Activated naive CD8-positive, alpha-beta T cell treated with anti-CD3 and anti-CD28 coated beads, Interleukin-2, amount 50 U/mL, for 24 hours (primary cell): ENCODE measurements at regions not wholly inside any gene's neighbourhood (a gene's known extent, or its start where the extent isn't known, plus 50 kb on each side); places are given as distances from the start of the nearest gene placed in this dataset.

Source experiments
- ATAC-seq: fragments of 150-1000 bp; cut with Tn5 transposase; one replicate; pipeline ENCODE4 v1.10.0; 2021
- DNase-seq: peaks from one replicate; pipeline ENCODE4 v3.0.0; 2021
- H3K27ac Mint-ChIP-seq: one replicate; pipeline ENCODE4 v1.8.0; 2021; ENCODE audit warnings: mild to moderate bottlenecking, mixed read lengths
- H3K27me3 Mint-ChIP-seq: one replicate; pipeline ENCODE4 v1.8.0; 2021; ENCODE audit warnings: mixed read lengths
- H3K36me3 Mint-ChIP-seq: one replicate; pipeline ENCODE4 v1.8.0; 2021; ENCODE audit warnings: low read depth, mixed read lengths
- H3K4me1 Mint-ChIP-seq: one replicate; pipeline ENCODE4 v1.8.0; 2021; ENCODE audit warnings: mixed read lengths
- H3K4me3 Mint-ChIP-seq: one replicate; pipeline ENCODE4 v1.8.0; 2021; ENCODE audit warnings: mild to moderate bottlenecking, moderate library complexity, mixed read lengths
- H3K9me3 Mint-ChIP-seq: one replicate; pipeline ENCODE4 v1.8.0; 2021; ENCODE audit warnings: mixed read lengths

- H3K27ac Mint-ChIP-seq: no peak overlapping the region
- H3K27me3 Mint-ChIP-seq: peaks cover 3% of the 10 kb centered on the region
Observed at GRCh38 chr20:60543598-60543997, 585.4 kb downstream of the CDH26 start.

GRCh38 chr20:60553095-60553494 is 594.9 kb downstream of the CDH26 start:
- no peak for DNase-seq
- H3K27ac Mint-ChIP-seq: no peak overlapping the region
- peaks cover 4% of the 10 kb centered on the region for H3K9me3 Mint-ChIP-seq
- no peak for ATAC-seq
- no peaks in the 10 kb centered on the region for H3K36me3 Mint-ChIP-seq
- peaks cover 9% of the 10 kb centered on the region for H3K27me3 Mint-ChIP-seq
- no peak overlapping the region for H3K4me3 Mint-ChIP-seq
- H3K4me1 Mint-ChIP-seq: no peaks in the 10 kb centered on the region

More at GRCh38 chr20:60543598-60543997, 585.4 kb downstream of the CDH26 start:
- Mint-ChIP-seq H3K4me3 (no peak overlapping the region), H3K36me3 (no peaks in the 10 kb centered on the region), H3K9me3 (no peaks in the 10 kb centered on the region), H3K4me1 (no peaks in the 10 kb centered on the region)
- no peak for DNase-seq
- no peak for ATAC-seq

- no peaks in the 10 kb centered on the region for H3K9me3 Mint-ChIP-seq
- no peaks in the 10 kb centered on the region for H3K4me1 Mint-ChIP-seq
- H3K27me3 Mint-ChIP-seq: peaks cover 15% of the 10 kb centered on the region
- ATAC-seq (no peak), DNase-seq (no peak)
- H3K27ac Mint-ChIP-seq: no peak overlapping the region
- no peak overlapping the region for H3K4me3 Mint-ChIP-seq
- no peaks in the 10 kb centered on the region for H3K36me3 Mint-ChIP-seq
Observed at GRCh38 chr20:60558486-60558885, 600.3 kb downstream of the CDH26 start.

GRCh38 chr20:60559462-60559861 is 601.2 kb downstream of the CDH26 start:
- Mint-ChIP-seq H3K27me3 (peaks cover 15% of the 10 kb centered on the region), H3K9me3 (no peaks in the 10 kb centered on the region), H3K36me3 (no peaks in the 10 kb centered on the region), H3K27ac (no peak overlapping the region), H3K4me1 (no peaks in the 10 kb centered on the region), H3K4me3 (no peak overlapping the region)
- ATAC-seq (no peak), DNase-seq (no peak)

GRCh38 chr20:60561052-60561451 is 602.8 kb downstream of the CDH26 start:
- Mint-ChIP-seq H3K4me3 (no peak overlapping the region), H3K9me3 (no peaks in the 10 kb centered on the region), H3K36me3 (no peaks in the 10 kb centered on the region), H3K27me3 (peaks cover 11% of the 10 kb centered on the region), H3K27ac (no peak overlapping the region), H3K4me1 (no peaks in the 10 kb centered on the region)
- no peak for ATAC-seq
- no peak for DNase-seq

- H3K36me3 Mint-ChIP-seq: no peaks in the 10 kb centered on the region
- H3K9me3 Mint-ChIP-seq: no peaks in the 10 kb centered on the region
- no peak for ATAC-seq
- no peaks in the 10 kb centered on the region for H3K4me1 Mint-ChIP-seq
- H3K4me3 Mint-ChIP-seq: no peak overlapping the region
- H3K27ac Mint-ChIP-seq: no peak overlapping the region
- H3K27me3 Mint-ChIP-seq: peaks cover 3% of the 10 kb centered on the region
- no peak for DNase-seq
Observed at GRCh38 chr20:60565083-60565482, 606.9 kb downstream of the CDH26 start.

GRCh38 chr20:60565551-60565950 is 607.3 kb downstream of the CDH26 start:
- Mint-ChIP-seq H3K27ac (no peak overlapping the region), H3K9me3 (no peaks in the 10 kb centered on the region), H3K4me1 (no peaks in the 10 kb centered on the region), H3K4me3 (no peak overlapping the region), H3K27me3 (no peaks in the 10 kb centered on the region), H3K36me3 (no peaks in the 10 kb centered on the region)
- no peak for DNase-seq
- ATAC-seq: no peak

- H3K9me3 Mint-ChIP-seq: no peaks in the 10 kb centered on the region
- H3K4me1 Mint-ChIP-seq: no peaks in the 10 kb centered on the region
- DNase-seq: no peak
- ATAC-seq: no peak
- H3K4me3 Mint-ChIP-seq: no peak overlapping the region
- no peaks in the 10 kb centered on the region for H3K36me3 Mint-ChIP-seq
- no peaks in the 10 kb centered on the region for H3K27me3 Mint-ChIP-seq
- no peak overlapping the region for H3K27ac Mint-ChIP-seq
Observed at GRCh38 chr20:60569116-60569515, 610.9 kb downstream of the CDH26 start.

- Mint-ChIP-seq H3K27me3 (no peaks in the 10 kb centered on the region), H3K36me3 (no peaks in the 10 kb centered on the region), H3K4me1 (no peaks in the 10 kb centered on the region), H3K4me3 (no peak overlapping the region), H3K27ac (no peak overlapping the region), H3K9me3 (no peaks in the 10 kb centered on the region)
- DNase-seq (no peak), ATAC-seq (no peak)
Observed at GRCh38 chr20:60570481-60571277, 612.5 kb downstream of the CDH26 start.

GRCh38 chr20:60573003-60573680 is 614.9 kb downstream of the CDH26 start:
- H3K36me3 Mint-ChIP-seq: no peaks in the 10 kb centered on the region
- no peaks in the 10 kb centered on the region for H3K9me3 Mint-ChIP-seq
- H3K4me3 Mint-ChIP-seq: no peak overlapping the region
- ATAC-seq (no peak), DNase-seq (no peak)
- H3K4me1 Mint-ChIP-seq: no peaks in the 10 kb centered on the region
- no peaks in the 10 kb centered on the region for H3K27me3 Mint-ChIP-seq
- no peak overlapping the region for H3K27ac Mint-ChIP-seq

- ATAC-seq (no peak), DNase-seq (no peak)
- H3K27me3 Mint-ChIP-seq: no peaks in the 10 kb centered on the region
- H3K9me3 Mint-ChIP-seq: no peaks in the 10 kb centered on the region
- H3K4me3 Mint-ChIP-seq: no peak overlapping the region
- no peaks in the 10 kb centered on the region for H3K36me3 Mint-ChIP-seq
- H3K27ac Mint-ChIP-seq: no peak overlapping the region
- no peaks in the 10 kb centered on the region for H3K4me1 Mint-ChIP-seq
Observed at GRCh38 chr20:60576236-60576635, 618.0 kb downstream of the CDH26 start.

GRCh38 chr20:60579941-60580515 is 621.8 kb downstream of the CDH26 start:
- H3K27ac Mint-ChIP-seq: no peak overlapping the region
- no peaks in the 10 kb centered on the region for H3K4me1 Mint-ChIP-seq
- H3K36me3 Mint-ChIP-seq: no peaks in the 10 kb centered on the region
- H3K9me3 Mint-ChIP-seq: no peaks in the 10 kb centered on the region
- no peak overlapping the region for H3K4me3 Mint-ChIP-seq
- DNase-seq (no peak), ATAC-seq (no peak)
- H3K27me3 Mint-ChIP-seq: no peaks in the 10 kb centered on the region

GRCh38 chr20:60581606-60582115 is 623.4 kb downstream of the CDH26 start:
- Mint-ChIP-seq H3K36me3 (no peaks in the 10 kb centered on the region), H3K9me3 (no peaks in the 10 kb centered on the region), H3K27ac (no peak overlapping the region), H3K4me3 (no peak overlapping the region), H3K27me3 (no peaks in the 10 kb centered on the region), H3K4me1 (no peaks in the 10 kb centered on the region)
- ATAC-seq: no peak
- no peak for DNase-seq

- Mint-ChIP-seq H3K4me3 (no peak overlapping the region), H3K27me3 (no peaks in the 10 kb centered on the region), H3K36me3 (no peaks in the 10 kb centered on the region), H3K9me3 (no peaks in the 10 kb centered on the region), H3K27ac (no peak overlapping the region), H3K4me1 (no peaks in the 10 kb centered on the region)
- ATAC-seq (no peak), DNase-seq (no peak)
Observed at GRCh38 chr20:60583741-60584140, 625.5 kb downstream of the CDH26 start.

- DNase-seq: no peak
- no peaks in the 10 kb centered on the region for H3K9me3 Mint-ChIP-seq
- no peaks in the 10 kb centered on the region for H3K36me3 Mint-ChIP-seq
- no peak overlapping the region for H3K27ac Mint-ChIP-seq
- no peak overlapping the region for H3K4me3 Mint-ChIP-seq
- no peaks in the 10 kb centered on the region for H3K27me3 Mint-ChIP-seq
- H3K4me1 Mint-ChIP-seq: no peaks in the 10 kb centered on the region
- ATAC-seq: no peak
Observed at GRCh38 chr20:60584221-60584620, 626.0 kb downstream of the CDH26 start.
